ENCODE measurements at regions not wholly inside any gene's neighbourhood (a gene's known extent, or its start where the extent isn't known, plus 50 kb on each side); places are given as distances from the start of the nearest gene placed in this dataset.
"Not testable (repeated sequence)": the region's sequence is repeated elsewhere in the genome, so short reads cannot be mapped to it uniquely, and the experiment has no call there.

GRCh38 chr2:35298493-35298892, 1057.1 kb upstream of the CRIM1 start:
- peak; percentile 34 for DNase-seq (ENCODE audit: low read depth)

GRCh38 chr2:35297403-35297802, 1058.2 kb upstream of the CRIM1 start:
- DNase-seq (ENCODE audit: low read depth): no peak

- no peak for DNase-seq (ENCODE audit: low read depth)
Measured at GRCh38 chr2:35294636-35295263, 1060.8 kb upstream of the CRIM1 start.

DNA sequence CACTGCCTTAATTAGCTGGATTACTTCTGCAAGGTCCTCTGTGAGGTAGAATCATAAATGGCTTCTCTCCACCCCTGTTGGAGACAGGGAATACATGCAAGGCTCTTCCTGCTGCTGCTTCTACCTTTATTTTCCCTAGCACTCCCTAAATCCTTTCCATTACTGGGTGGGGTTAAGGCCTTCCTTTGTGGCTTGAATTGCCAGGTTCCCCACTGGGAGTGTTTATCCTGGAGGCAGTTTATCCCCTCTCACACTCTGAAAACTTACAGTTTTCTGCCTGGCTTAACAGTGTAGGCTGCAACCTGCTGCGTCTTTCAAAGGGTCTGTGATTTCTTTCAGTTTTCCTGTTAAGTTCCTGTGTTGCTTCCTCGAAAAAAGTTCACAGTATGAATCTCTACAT, 1062.3 kb upstream of the CRIM1 start:
- DNase-seq (ENCODE audit: low read depth): no peak

DNA sequence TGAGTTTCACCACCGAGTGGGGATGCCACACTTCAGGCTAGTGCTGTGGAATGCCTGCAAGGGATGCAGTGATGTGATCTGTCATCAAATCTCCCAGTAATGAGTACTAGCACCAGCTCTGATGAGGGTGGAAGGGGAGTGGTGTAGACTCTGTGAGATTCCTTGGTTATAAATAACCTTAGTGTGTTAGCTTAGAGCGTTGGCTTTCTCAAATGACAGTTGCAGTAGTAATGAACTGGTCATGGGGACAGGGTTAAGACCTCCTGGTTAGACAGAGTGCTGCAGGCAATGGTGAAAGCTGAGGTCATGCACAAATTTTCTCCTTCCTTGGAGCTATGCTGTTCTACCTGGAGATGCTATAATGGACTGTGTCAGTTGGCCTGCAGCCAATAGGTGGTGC, 1063.4 kb upstream of the CRIM1 start:
- no peak for DNase-seq (ENCODE audit: low read depth)

DNA sequence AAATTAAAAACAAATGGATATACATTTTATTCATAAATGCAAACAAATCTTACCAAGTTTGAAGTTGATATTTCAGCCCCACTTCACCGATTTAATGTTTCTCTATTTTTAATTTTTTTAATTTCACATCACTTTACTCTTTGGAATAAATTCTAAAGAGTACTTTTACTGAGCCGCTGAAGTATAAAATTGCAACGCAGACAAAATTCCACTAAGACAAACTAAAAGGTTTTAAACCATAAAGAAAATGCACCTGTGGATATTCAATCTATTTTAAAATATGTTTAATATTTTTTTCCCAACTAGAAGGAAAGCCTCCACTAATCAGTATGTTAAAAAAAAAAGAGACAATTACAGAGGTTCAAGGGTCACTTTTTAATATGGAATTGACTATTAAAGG, 1073.9 kb upstream of the CRIM1 start:
- DNase-seq (ENCODE audit: low read depth): no peak

- no peak for DNase-seq (ENCODE audit: low read depth)
Measured at GRCh38 chr2:35255826-35256225, 1099.8 kb upstream of the CRIM1 start.

DNA sequence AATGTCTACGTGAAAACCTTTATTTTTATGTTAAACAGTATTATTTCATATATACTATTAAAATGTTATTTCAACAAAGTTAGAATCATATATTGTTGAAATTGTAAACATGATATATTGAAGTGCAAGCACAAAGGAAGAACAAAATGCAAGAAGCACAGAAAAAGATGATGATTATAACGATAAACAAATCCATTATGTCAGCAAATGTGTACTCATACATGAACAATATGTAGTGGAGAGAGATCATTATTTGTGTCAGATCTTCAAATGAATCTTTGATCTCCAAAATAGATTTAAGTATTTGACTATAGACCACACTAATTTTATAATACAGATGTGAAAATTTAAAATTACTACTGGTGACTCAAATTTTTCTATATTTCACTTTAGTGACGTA, 1104.4 kb upstream of the CRIM1 start:
- no peak for DNase-seq (ENCODE audit: low read depth)

- no peak for DNase-seq (ENCODE audit: low read depth)
Measured at GRCh38 chr2:35246702-35247101, 1108.9 kb upstream of the CRIM1 start.

DNA sequence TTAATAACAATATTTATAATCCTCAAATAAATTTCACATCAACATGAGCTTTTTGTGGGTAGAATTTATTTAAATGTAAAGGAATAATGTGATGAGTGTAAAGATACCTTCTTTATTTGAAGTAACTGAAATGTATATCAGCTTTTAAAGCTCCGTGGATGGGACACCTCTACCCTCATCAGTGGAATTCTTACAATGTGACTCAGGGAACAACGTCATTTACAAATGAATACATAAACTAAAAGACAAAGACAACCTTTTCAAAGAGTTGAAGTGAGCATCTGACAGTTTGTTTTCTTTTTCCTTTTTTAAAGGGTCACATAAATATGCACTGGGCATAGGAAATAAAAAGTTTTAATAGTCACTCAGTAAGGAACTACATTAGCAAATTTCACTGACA, 1127.0 kb upstream of the CRIM1 start:
- no peak for DNase-seq (ENCODE audit: low read depth)

- no peak for DNase-seq (ENCODE audit: low read depth)
Measured at GRCh38 chr2:35220461-35220860, 1135.1 kb upstream of the CRIM1 start.

GRCh38 chr2:35204881-35205280, 1150.7 kb upstream of the CRIM1 start:
- no peak for DNase-seq (ENCODE audit: low read depth)

GRCh38 chr2:35204323-35204722, 1151.3 kb upstream of the CRIM1 start:
- DNase-seq (ENCODE audit: low read depth): no peak

GRCh38 chr2:35199298-35199697, 1156.3 kb upstream of the CRIM1 start:
- DNase-seq (ENCODE audit: low read depth): no peak

GRCh38 chr2:35185861-35186412, 1169.6 kb upstream of the CRIM1 start:
- DNase-seq (ENCODE audit: low read depth): no peak

DNA sequence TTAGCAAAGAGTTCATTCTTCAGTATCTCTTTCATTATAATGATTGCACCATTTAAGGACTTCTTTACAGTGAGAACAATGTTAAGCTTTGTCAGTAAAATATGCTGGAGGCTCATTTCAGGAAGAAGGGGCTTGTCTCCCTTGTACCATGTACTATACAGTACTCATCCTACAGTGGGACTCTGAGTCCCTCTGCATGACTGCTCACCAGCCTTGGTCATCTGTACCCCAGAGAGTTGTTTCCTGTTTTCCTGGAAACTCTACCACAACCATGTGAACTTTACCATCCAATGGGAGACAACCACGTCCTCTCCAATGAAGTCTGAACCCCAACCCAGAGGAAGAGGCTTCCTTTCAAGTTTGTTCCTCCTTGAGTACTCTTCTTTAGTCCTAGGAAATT, 1171.1 kb upstream of the CRIM1 start:
- DNase-seq (ENCODE audit: low read depth): no peak

GRCh38 chr2:35176726-35177125, 1178.9 kb upstream of the CRIM1 start:
- DNase-seq (ENCODE audit: low read depth): not testable (repeated sequence)

DNA sequence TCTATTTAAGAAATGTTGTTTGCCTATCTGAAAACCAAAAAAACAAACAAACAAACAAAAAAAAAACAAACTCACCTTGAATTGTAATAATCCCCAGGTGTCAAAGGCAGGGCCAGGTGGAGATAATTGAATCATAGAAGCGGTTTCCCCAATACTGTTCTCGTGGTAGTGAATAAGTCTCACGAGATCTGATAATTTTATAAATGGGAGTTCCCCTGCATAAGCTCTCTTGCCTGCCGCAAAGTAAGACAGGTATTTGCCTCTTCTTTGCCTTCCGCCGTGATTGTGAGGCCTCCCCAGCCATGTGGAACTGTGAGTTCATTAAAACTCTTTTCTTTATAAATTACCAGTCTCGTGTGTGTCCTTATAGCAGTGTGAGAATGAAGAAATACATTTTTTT, 1180.7 kb upstream of the CRIM1 start:
- no peak for DNase-seq (ENCODE audit: low read depth)

DNA sequence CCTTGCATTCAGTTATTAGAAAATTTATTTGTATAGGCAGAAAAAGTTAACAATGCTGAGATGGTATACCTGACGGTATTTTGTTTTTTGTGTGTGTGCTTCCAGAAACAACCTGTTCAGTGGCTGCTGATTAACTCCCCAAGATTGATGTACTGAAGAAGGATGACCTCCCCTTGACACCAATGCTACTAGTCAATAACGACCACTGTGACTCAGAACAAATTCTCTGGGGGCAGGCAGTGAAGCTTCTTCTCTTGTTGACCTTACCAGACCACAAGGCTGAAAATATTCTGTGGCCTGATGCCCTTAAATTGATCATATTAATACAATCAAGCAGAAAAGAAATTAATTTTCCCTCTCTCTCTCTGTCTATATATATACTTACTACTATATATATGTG, 1182.9 kb upstream of the CRIM1 start:
- no peak for DNase-seq (ENCODE audit: low read depth)

- DNase-seq (ENCODE audit: low read depth): no peak
Measured at GRCh38 chr2:35168351-35168750, 1187.2 kb upstream of the CRIM1 start.

- DNase-seq (ENCODE audit: low read depth): no peak
Measured at GRCh38 chr2:35163948-35164347, 1191.6 kb upstream of the CRIM1 start.

GRCh38 chr2:35160871-35161270, 1194.7 kb upstream of the CRIM1 start:
- DNase-seq (ENCODE audit: low read depth): no peak

DNA sequence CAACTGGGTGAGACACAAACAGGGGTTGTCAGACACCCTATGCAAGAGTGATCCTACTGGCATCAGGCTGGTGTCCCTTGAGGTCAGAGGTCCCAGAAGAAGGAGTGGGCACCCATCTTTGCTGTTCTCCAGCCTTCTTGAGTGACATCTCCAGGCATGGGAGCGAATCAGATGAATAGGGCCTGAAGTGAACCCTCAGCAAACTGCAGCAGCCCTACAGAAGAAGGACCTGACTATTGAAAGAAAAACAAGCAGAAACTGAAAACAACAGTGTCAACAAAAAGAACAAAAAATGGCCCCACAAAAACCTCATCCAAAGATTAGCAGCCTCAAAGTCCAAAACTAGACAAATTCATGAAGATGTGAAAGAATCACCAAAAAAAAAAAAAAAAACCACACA, 1229.7 kb upstream of the CRIM1 start:
- DNase-seq (ENCODE audit: low read depth): no peak

DNA sequence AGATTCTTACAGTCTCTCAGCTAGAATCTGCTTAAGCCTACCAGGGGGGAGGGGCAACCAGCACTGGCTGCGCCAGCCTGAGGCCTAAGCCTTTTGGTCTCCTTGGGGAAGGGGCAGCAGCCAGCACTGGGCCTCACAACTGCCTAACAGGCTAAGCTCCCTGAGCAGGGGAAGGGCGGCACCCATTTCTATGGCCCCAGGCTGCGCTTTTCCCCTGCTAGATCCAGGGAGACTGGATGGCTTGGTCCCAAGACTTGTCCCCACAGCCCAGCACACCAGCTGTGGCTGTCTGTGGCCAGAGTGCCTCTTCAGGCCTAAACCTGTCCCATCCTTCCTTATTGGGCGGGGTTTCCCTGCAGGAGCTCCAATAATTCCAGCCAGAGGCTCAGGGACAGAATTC, 1230.3 kb upstream of the CRIM1 start:
- no peak for DNase-seq (ENCODE audit: low read depth)
